ENCODE measurements at regions not wholly inside any gene's neighbourhood (a gene's known extent, or its start where the extent isn't known, plus 50 kb on each side); places are given as distances from the start of the nearest gene placed in this dataset.
"Not testable (repeated sequence)": the region's sequence is repeated elsewhere in the genome, so short reads cannot be mapped to it uniquely, and the experiment has no call there.

DNA sequence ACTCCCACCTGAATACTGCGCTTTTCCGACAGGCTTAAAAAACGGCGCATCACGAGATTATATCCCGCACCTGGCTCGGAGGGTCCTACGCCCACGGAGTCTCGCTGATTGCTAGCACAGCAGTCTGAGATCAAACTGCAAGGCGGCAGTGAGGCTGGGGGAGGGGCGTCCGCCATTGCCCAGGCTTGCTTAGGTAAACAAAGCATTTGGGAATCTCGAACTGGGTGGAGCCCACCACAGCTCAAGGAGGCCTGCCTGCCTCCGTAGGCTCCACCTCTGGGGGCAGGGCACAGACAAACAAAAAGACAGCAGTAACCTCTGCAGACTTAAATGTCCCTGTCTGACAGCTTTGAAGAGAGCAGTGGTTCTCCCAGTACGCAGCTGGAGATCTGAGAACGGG lies 976.2 kb upstream of the TMEFF2 start:
- H3K27ac Mint-ChIP-seq; H3K4me3 Mint-ChIP-seq (ENCODE audit: low read depth); H3K9me3 Mint-ChIP-seq; H3K36me3 Mint-ChIP-seq (ENCODE audit: low read depth); H3K4me1 Mint-ChIP-seq (ENCODE audit: low read depth); DNase-seq (ENCODE audit: low spot score); intact Hi-C loops (cut with micrococcal nuclease); H3K27me3 Mint-ChIP-seq (ENCODE audit: low read depth): not testable (repeated sequence)

DNA sequence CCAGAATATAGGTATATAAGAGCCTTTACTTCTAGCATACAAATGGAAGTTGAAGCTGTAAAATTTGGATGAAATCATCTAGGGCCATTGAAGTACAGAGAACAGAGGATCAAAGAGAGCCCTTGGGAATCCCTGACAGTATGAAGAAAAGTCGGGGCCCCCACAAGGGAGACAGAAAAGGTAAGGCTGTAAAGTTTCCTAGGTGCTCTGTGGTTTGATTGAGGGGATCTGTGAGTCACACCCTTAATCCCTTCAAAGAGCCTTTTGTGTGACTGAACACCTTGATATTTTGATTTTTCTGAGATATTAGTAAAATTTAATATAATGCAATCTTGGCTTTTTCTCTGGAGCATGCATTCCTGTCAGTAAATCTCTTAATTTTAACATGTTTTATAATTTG lies 961.7 kb upstream of the TMEFF2 start:
- H3K36me3 Mint-ChIP-seq (ENCODE audit: low read depth) = no peaks in the 10 kb centered on the region
- H3K4me3 Mint-ChIP-seq (ENCODE audit: low read depth) = no peak overlapping the region
- H3K27me3 Mint-ChIP-seq (ENCODE audit: low read depth) = no peaks in the 10 kb centered on the region
- H3K27ac Mint-ChIP-seq = no peak overlapping the region
- H3K4me1 Mint-ChIP-seq (ENCODE audit: low read depth) = no peaks in the 10 kb centered on the region
- no peak for DNase-seq (ENCODE audit: low spot score)
- no peaks in the 10 kb centered on the region for H3K9me3 Mint-ChIP-seq
- intact Hi-C loops (cut with micrococcal nuclease) = no loop called here

- no peaks in the 10 kb centered on the region for H3K4me1 Mint-ChIP-seq (ENCODE audit: low read depth)
- DNase-seq (ENCODE audit: low spot score) = no peak
- no peaks in the 10 kb centered on the region for H3K9me3 Mint-ChIP-seq
- no peak overlapping the region for H3K4me3 Mint-ChIP-seq (ENCODE audit: low read depth)
- H3K36me3 Mint-ChIP-seq (ENCODE audit: low read depth) = no peaks in the 10 kb centered on the region
- intact Hi-C loops (cut with micrococcal nuclease) = no loop called here
- no peak overlapping the region for H3K27ac Mint-ChIP-seq
- H3K27me3 Mint-ChIP-seq (ENCODE audit: low read depth) = no peaks in the 10 kb centered on the region
Observed at GRCh38 chr2:193154076-193154475, 959.3 kb upstream of the TMEFF2 start.

DNA sequence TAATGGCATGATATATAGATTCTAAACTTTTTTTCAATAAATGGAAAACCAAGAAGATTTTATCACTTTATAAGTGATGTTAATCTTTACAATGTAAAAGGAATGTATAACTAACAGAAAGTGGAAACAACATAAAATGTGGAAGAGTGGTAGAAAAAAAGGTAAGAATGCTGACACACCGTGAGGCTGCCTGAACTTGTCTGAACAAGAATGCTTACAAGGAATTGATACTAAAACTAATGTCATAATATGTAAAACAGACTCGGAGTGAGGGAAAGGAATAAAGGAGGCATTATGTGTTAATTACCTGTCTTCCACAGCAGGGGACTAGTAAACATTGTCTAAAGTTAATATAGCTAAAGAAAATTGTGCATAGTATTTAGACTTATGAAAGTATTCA lies 958.8 kb upstream of the TMEFF2 start:
- Mint-ChIP-seq H3K9me3 (no peaks in the 10 kb centered on the region), H3K27ac (no peak overlapping the region), H3K36me3 (ENCODE audit: low read depth) (no peaks in the 10 kb centered on the region), H3K4me3 (ENCODE audit: low read depth) (no peak overlapping the region), H3K27me3 (ENCODE audit: low read depth) (no peaks in the 10 kb centered on the region), H3K4me1 (ENCODE audit: low read depth) (no peaks in the 10 kb centered on the region)
- intact Hi-C loops (cut with micrococcal nuclease) = no loop called here
- DNase-seq (ENCODE audit: low spot score) = no peak

- H3K4me1 Mint-ChIP-seq (ENCODE audit: low read depth); H3K27ac Mint-ChIP-seq; H3K9me3 Mint-ChIP-seq; H3K36me3 Mint-ChIP-seq (ENCODE audit: low read depth); H3K27me3 Mint-ChIP-seq (ENCODE audit: low read depth); H3K4me3 Mint-ChIP-seq (ENCODE audit: low read depth); intact Hi-C loops (cut with micrococcal nuclease); DNase-seq (ENCODE audit: low spot score): not testable (repeated sequence)
Observed at GRCh38 chr2:193142467-193142866, 947.7 kb upstream of the TMEFF2 start.

GRCh38 chr2:193141998-193142397 lies 947.3 kb upstream of the TMEFF2 start:
- no peaks in the 10 kb centered on the region for H3K4me1 Mint-ChIP-seq (ENCODE audit: low read depth)
- H3K4me3 Mint-ChIP-seq (ENCODE audit: low read depth) = no peak overlapping the region
- no peaks in the 10 kb centered on the region for H3K9me3 Mint-ChIP-seq
- H3K27ac Mint-ChIP-seq = no peak overlapping the region
- intact Hi-C loops (cut with micrococcal nuclease) = no loop called here
- no peaks in the 10 kb centered on the region for H3K27me3 Mint-ChIP-seq (ENCODE audit: low read depth)
- no peaks in the 10 kb centered on the region for H3K36me3 Mint-ChIP-seq (ENCODE audit: low read depth)
- no peak for DNase-seq (ENCODE audit: low spot score)

DNA sequence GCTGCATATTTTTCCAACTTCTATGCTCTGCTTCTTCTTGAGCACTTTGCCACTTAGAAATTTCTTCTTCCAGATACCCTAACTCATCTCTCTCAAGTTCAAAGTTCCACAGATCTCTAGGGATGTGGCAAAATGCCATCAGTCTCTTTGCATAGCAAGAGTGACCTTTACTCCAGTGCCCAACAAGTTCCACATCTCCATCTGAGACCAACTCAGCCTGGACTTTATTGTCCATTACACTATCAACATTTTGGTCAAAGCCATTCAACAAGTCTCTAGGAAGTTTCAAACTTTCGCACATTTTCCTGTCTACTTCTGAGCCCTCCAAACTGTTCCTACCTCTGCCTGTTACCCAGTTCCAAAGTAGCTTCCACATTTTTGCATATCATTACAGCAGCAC lies 946.2 kb upstream of the TMEFF2 start:
- DNase-seq (ENCODE audit: low spot score); H3K4me1 Mint-ChIP-seq (ENCODE audit: low read depth); H3K9me3 Mint-ChIP-seq; intact Hi-C loops (cut with micrococcal nuclease); H3K27me3 Mint-ChIP-seq (ENCODE audit: low read depth); H3K27ac Mint-ChIP-seq; H3K4me3 Mint-ChIP-seq (ENCODE audit: low read depth); H3K36me3 Mint-ChIP-seq (ENCODE audit: low read depth): not testable (repeated sequence)

DNA sequence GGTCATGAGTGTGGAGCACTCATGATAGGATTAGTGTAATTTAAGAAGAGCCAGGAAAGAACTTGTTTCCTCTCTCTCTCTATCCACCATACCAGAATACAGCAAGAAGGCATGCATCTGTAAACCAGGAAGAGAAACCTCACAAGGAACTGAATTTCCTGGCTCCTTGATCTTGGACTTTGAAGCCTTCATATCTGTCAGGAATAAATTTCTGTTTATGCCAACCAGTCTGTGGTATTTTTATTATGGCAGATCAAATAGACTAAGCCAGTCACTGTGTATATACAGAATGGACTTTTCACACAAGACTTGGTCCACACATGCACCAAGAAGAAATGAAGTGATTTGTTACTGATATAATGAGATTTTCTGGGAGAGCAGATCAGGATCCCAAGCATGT lies 930.1 kb upstream of the TMEFF2 start:
- intact Hi-C loops (cut with micrococcal nuclease) = no loop called here
- no peaks in the 10 kb centered on the region for H3K9me3 Mint-ChIP-seq
- H3K36me3 Mint-ChIP-seq (ENCODE audit: low read depth) = no peaks in the 10 kb centered on the region

GRCh38 chr2:193114827-193115226 lies 920.1 kb upstream of the TMEFF2 start:
- Mint-ChIP-seq H3K4me3 (ENCODE audit: low read depth) (no peak overlapping the region), H3K27ac (no peak overlapping the region), H3K4me1 (ENCODE audit: low read depth) (no peaks in the 10 kb centered on the region), H3K36me3 (ENCODE audit: low read depth) (no peaks in the 10 kb centered on the region), H3K27me3 (ENCODE audit: low read depth) (no peaks in the 10 kb centered on the region), H3K9me3 (no peaks in the 10 kb centered on the region)
- intact Hi-C loops (cut with micrococcal nuclease) = no loop called here
- DNase-seq (ENCODE audit: low spot score) = no peak

More for the DNA sequence above, 930.1 kb upstream of the TMEFF2 start:
- no peak for DNase-seq (ENCODE audit: low spot score)
- Mint-ChIP-seq H3K27me3 (ENCODE audit: low read depth) (no peaks in the 10 kb centered on the region), H3K27ac (no peak overlapping the region), H3K4me1 (ENCODE audit: low read depth) (no peaks in the 10 kb centered on the region), H3K4me3 (ENCODE audit: low read depth) (no peak overlapping the region)

DNA sequence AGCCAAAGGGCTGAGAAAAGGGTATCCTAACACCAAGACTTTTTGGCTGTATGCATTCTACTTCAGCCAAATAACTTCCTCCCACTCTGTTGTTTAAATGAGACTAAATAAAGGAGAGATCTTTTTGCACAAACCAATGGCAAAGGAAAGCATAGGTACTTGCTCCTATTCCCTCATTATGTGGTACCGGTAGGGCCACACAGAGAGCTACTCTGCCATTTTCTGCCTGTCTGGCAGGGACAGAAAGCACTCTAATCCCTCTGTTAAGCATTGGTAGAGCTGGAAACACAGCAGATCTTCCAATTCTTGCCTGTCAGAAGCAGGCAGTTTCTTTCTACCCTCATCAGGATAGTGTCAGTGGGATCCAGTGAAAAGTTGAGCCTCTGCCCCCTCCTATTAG lies 918.3 kb upstream of the TMEFF2 start:
- H3K4me3 Mint-ChIP-seq (ENCODE audit: low read depth) = no peak overlapping the region
- intact Hi-C loops (cut with micrococcal nuclease) = no loop called here
- no peaks in the 10 kb centered on the region for H3K4me1 Mint-ChIP-seq (ENCODE audit: low read depth)
- H3K9me3 Mint-ChIP-seq = no peaks in the 10 kb centered on the region
- DNase-seq (ENCODE audit: low spot score) = no peak
- H3K27me3 Mint-ChIP-seq (ENCODE audit: low read depth) = no peaks in the 10 kb centered on the region
- no peaks in the 10 kb centered on the region for H3K36me3 Mint-ChIP-seq (ENCODE audit: low read depth)
- no peak overlapping the region for H3K27ac Mint-ChIP-seq

- H3K4me3 Mint-ChIP-seq (ENCODE audit: low read depth) = no peak overlapping the region
- no peaks in the 10 kb centered on the region for H3K4me1 Mint-ChIP-seq (ENCODE audit: low read depth)
- H3K27ac Mint-ChIP-seq = no peak overlapping the region
- no peaks in the 10 kb centered on the region for H3K36me3 Mint-ChIP-seq (ENCODE audit: low read depth)
- DNase-seq (ENCODE audit: low spot score) = no peak
- intact Hi-C loops (cut with micrococcal nuclease) = no loop called here
- H3K9me3 Mint-ChIP-seq = no peaks in the 10 kb centered on the region
- no peaks in the 10 kb centered on the region for H3K27me3 Mint-ChIP-seq (ENCODE audit: low read depth)
Observed at GRCh38 chr2:193103064-193103463, 908.3 kb upstream of the TMEFF2 start.

GRCh38 chr2:193101591-193101990 lies 906.9 kb upstream of the TMEFF2 start:
- Mint-ChIP-seq H3K4me1 (ENCODE audit: low read depth) (no peaks in the 10 kb centered on the region), H3K36me3 (ENCODE audit: low read depth) (no peaks in the 10 kb centered on the region), H3K27ac (no peak overlapping the region), H3K27me3 (ENCODE audit: low read depth) (no peaks in the 10 kb centered on the region), H3K9me3 (no peaks in the 10 kb centered on the region), H3K4me3 (ENCODE audit: low read depth) (no peak overlapping the region)
- DNase-seq (ENCODE audit: low spot score) = no peak
- intact Hi-C loops (cut with micrococcal nuclease) = no loop called here

DNA sequence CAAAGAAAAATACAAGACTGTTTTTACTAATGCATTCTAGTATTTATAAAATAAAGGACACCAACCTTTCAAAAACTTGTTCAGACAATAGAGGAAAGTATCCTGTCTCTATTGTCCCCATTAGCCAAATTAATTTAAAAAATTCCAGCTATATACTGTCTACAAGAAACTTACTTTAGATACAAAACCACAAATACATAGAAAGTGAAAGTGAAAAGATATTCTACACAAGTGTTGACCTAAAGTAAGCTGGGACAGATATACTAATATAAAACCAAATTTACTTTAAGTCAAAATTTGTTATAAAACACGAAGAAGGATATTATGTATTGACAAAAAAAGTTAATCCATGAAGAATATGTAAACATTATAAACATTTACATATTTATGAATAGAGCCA lies 893.3 kb upstream of the TMEFF2 start:
- Mint-ChIP-seq H3K4me1 (ENCODE audit: low read depth) (no peaks in the 10 kb centered on the region), H3K9me3 (no peaks in the 10 kb centered on the region), H3K36me3 (ENCODE audit: low read depth) (no peaks in the 10 kb centered on the region), H3K27me3 (ENCODE audit: low read depth) (no peaks in the 10 kb centered on the region), H3K27ac (no peak overlapping the region), H3K4me3 (ENCODE audit: low read depth) (no peak overlapping the region)
- intact Hi-C loops (cut with micrococcal nuclease) = no loop called here
- DNase-seq (ENCODE audit: low spot score) = no peak

DNA sequence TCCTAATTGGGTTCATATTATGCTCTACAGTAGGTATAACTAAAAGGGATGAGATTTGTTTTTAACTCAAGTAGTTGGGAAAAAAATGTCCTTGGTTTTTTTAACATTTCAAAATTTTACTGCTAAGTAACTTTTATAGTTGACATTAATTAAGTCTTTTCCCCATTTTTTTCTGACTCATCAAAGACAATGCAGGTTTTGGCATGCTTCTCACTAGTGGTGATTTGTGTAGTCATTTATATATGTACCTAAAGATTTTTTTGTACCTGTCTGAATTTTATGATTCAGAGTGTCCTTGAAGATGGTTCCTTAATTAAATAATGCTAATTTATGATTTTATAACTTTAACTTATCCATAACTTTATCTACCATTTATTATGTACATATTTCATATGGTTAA lies 882.3 kb upstream of the TMEFF2 start:
- Mint-ChIP-seq H3K27ac (no peak overlapping the region), H3K36me3 (ENCODE audit: low read depth) (no peaks in the 10 kb centered on the region), H3K27me3 (ENCODE audit: low read depth) (no peaks in the 10 kb centered on the region), H3K4me3 (ENCODE audit: low read depth) (no peak overlapping the region), H3K4me1 (ENCODE audit: low read depth) (no peaks in the 10 kb centered on the region), H3K9me3 (no peaks in the 10 kb centered on the region)
- DNase-seq (ENCODE audit: low spot score) = no peak
- intact Hi-C loops (cut with micrococcal nuclease) = no loop called here
